GM23338 (cell line): ENCODE measurements at regions not wholly inside any gene's neighbourhood (a gene's known extent, or its start where the extent isn't known, plus 50 kb on each side); places are given as distances from the start of the nearest gene placed in this dataset.

ENCODE experiments used
- ATAC-seq: fragments of 200-7000 bp; cut with Tn5 transposase; 3 replicates; pipeline ENCODE4 v1.9.1; 2020
- DNase-seq: peaks from one replicate; pipeline ENCODE4 v3.0.0-alpha.2; 2015; ENCODE audit warnings: low spot score
- H2AFZ ChIP-seq: fragments of 200-600 bp; sonication (generic); 2 replicates; pipeline ENCODE4 v1.8.0; 2016; ENCODE audit warnings: antibody characterized with exemption, mild to moderate bottlenecking, moderate library complexity
- H3F3A ChIP-seq: fragments of 200-600 bp; sonication (generic); replicated peaks from 2 replicates; pipeline ENCODE4 v1.8.0; 2017; ENCODE audit warnings: antibody characterized with exemption, mixed run types, low read depth
- H3K27ac ChIP-seq: fragments of 200-600 bp; sonication (generic); 2 replicates; pipeline ENCODE4 v1.6.1; 2016; ENCODE audit warnings: low read depth
- H3K27me3 ChIP-seq: fragments of 200-600 bp; sonication (generic); 2 replicates; pipeline ENCODE4 v1.8.0; 2016; ENCODE audit warnings: mild to moderate bottlenecking, mixed run types, moderate library complexity; ENCODE audit not compliant: insufficient read depth
- H3K36me3 ChIP-seq: fragments of 200-600 bp; sonication (generic); 2 replicates; pipeline ENCODE4 v1.8.0; 2016; ENCODE audit warnings: mild to moderate bottlenecking; ENCODE audit not compliant: insufficient read depth
- H3K4me1 ChIP-seq: fragments of 200-600 bp; sonication (generic); 2 replicates; pipeline ENCODE4 v1.8.0; 2016; ENCODE audit warnings: mild to moderate bottlenecking, moderate library complexity; ENCODE audit not compliant: insufficient read depth
- H3K4me2 ChIP-seq: fragments of 200-600 bp; sonication (generic); 2 replicates; pipeline ENCODE4 v1.7.1; 2017; ENCODE audit warnings: mixed run types
- H3K4me3 ChIP-seq: fragments of 200-600 bp; sonication (generic); 2 replicates; pipeline ENCODE4 v1.6.1; 2016; ENCODE audit warnings: mixed run types
- H3K79me2 ChIP-seq: fragments of 200-600 bp; sonication (generic); replicated peaks from 2 replicates; pipeline ENCODE4 v1.8.0; 2017; ENCODE audit warnings: mild to moderate bottlenecking; ENCODE audit not compliant: insufficient read depth
- H3K9me2 ChIP-seq: fragments of 200-600 bp; sonication (generic); 2 replicates; pipeline ENCODE4 v1.8.0; 2017; ENCODE audit not compliant: insufficient read depth
- H4K20me1 ChIP-seq: fragments of 200-600 bp; sonication (generic); replicated peaks from 2 replicates; pipeline ENCODE4 v1.8.0; 2017; ENCODE audit warnings: mild to moderate bottlenecking; ENCODE audit not compliant: insufficient read depth
- H3K27ac Mint-ChIP-seq: 2 replicates; pipeline ENCODE4 v1.8.0; 2020; ENCODE audit warnings: inconsistent platforms, mild to moderate bottlenecking, moderate library complexity, mixed read lengths
- H3K27me3 Mint-ChIP-seq: 3 replicates; pipeline ENCODE4 v1.8.0; 2022; ENCODE audit warnings: low read depth, mild to moderate bottlenecking, moderate library complexity, mixed read lengths, inconsistent platforms; ENCODE audit not compliant: insufficient read depth, poor library complexity
- H3K36me3 Mint-ChIP-seq: 3 replicates; pipeline ENCODE4 v1.8.0; 2021; ENCODE audit warnings: low read depth, mild to moderate bottlenecking, inconsistent platforms, moderate library complexity, mixed read lengths
- H3K4me1 Mint-ChIP-seq: 3 replicates; pipeline ENCODE4 v1.8.0; 2020; ENCODE audit warnings: mild to moderate bottlenecking, inconsistent platforms, mixed read lengths
- H3K4me3 Mint-ChIP-seq: 3 replicates; pipeline ENCODE4 v1.8.0; 2021; ENCODE audit warnings: moderate library complexity, mild to moderate bottlenecking, inconsistent platforms, mixed read lengths
- H3K9me3 Mint-ChIP-seq: 3 replicates; pipeline ENCODE4 v1.8.0; 2020; ENCODE audit warnings: moderate library complexity, mild to moderate bottlenecking, inconsistent platforms, mixed read lengths
- CTCF ChIP-seq, 2 experiments: fragments of 200-600 bp in 1 of 2; sonication (generic) in 1 of 2; conservative IDR thresholded peaks; 2 replicates each; pipeline versions ENCODE4 v1.5.1 to v1.6.1; 2016 to 2017; ENCODE audit warnings: antibody characterized with exemption in 2 of 2, low read depth in 2 of 2, mild to moderate bottlenecking in 2 of 2, moderate library complexity in 1 of 2
- REST ChIP-seq: IDR thresholded peaks from one replicate; pipeline ENCODE4 v1.6.1; 2018; ENCODE audit warnings: antibody characterized with exemption; ENCODE audit not compliant: unreplicated experiment
- TF ChIP-seq, protein P1 (sequence below): fragments of 250-450 bp; sonication (Bioruptor Pico); IDR thresholded peaks from 2 replicates; pipeline ENCODE4 v1.5.0; 2020; ENCODE audit warnings: mild to moderate bottlenecking, moderate library complexity
- TF ChIP-seq, protein P2 (sequence below): IDR thresholded peaks from 2 replicates; pipeline ENCODE4 v1.6.1; 2016; ENCODE audit warnings: antibody characterized with exemption

GRCh38 chr20:48317578-48317977 is 510.2 kb downstream of the PREX1 start:
- ATAC-seq (no peak), DNase-seq (no peak)
- Histone ChIP-seq H3K9me2 (peaks cover 15% of the 10 kb centered on the region; the same call in 1 of the 2 replicates), H3K27ac (no peak overlapping the region), H3K4me1 (peaks cover 10% of the 10 kb centered on the region; the same call in 1 of the 2 replicates), H3K79me2 (no peaks in the 10 kb centered on the region), H4K20me1 (no peaks in the 10 kb centered on the region), H3K27me3 (no peaks in the 10 kb centered on the region), H3K4me3 (no peak overlapping the region), H3F3A (no peaks in the 10 kb centered on the region), H3K36me3 (no peaks in the 10 kb centered on the region), H2AFZ (no peak overlapping the region), H3K4me2 (no peak overlapping the region)
- H3K27ac Mint-ChIP-seq: no peak overlapping the region
- H3K36me3 Mint-ChIP-seq: no peaks in the 10 kb centered on the region
- no peak overlapping the region for H3K4me3 Mint-ChIP-seq
- TF ChIP-seq, protein P1, sequence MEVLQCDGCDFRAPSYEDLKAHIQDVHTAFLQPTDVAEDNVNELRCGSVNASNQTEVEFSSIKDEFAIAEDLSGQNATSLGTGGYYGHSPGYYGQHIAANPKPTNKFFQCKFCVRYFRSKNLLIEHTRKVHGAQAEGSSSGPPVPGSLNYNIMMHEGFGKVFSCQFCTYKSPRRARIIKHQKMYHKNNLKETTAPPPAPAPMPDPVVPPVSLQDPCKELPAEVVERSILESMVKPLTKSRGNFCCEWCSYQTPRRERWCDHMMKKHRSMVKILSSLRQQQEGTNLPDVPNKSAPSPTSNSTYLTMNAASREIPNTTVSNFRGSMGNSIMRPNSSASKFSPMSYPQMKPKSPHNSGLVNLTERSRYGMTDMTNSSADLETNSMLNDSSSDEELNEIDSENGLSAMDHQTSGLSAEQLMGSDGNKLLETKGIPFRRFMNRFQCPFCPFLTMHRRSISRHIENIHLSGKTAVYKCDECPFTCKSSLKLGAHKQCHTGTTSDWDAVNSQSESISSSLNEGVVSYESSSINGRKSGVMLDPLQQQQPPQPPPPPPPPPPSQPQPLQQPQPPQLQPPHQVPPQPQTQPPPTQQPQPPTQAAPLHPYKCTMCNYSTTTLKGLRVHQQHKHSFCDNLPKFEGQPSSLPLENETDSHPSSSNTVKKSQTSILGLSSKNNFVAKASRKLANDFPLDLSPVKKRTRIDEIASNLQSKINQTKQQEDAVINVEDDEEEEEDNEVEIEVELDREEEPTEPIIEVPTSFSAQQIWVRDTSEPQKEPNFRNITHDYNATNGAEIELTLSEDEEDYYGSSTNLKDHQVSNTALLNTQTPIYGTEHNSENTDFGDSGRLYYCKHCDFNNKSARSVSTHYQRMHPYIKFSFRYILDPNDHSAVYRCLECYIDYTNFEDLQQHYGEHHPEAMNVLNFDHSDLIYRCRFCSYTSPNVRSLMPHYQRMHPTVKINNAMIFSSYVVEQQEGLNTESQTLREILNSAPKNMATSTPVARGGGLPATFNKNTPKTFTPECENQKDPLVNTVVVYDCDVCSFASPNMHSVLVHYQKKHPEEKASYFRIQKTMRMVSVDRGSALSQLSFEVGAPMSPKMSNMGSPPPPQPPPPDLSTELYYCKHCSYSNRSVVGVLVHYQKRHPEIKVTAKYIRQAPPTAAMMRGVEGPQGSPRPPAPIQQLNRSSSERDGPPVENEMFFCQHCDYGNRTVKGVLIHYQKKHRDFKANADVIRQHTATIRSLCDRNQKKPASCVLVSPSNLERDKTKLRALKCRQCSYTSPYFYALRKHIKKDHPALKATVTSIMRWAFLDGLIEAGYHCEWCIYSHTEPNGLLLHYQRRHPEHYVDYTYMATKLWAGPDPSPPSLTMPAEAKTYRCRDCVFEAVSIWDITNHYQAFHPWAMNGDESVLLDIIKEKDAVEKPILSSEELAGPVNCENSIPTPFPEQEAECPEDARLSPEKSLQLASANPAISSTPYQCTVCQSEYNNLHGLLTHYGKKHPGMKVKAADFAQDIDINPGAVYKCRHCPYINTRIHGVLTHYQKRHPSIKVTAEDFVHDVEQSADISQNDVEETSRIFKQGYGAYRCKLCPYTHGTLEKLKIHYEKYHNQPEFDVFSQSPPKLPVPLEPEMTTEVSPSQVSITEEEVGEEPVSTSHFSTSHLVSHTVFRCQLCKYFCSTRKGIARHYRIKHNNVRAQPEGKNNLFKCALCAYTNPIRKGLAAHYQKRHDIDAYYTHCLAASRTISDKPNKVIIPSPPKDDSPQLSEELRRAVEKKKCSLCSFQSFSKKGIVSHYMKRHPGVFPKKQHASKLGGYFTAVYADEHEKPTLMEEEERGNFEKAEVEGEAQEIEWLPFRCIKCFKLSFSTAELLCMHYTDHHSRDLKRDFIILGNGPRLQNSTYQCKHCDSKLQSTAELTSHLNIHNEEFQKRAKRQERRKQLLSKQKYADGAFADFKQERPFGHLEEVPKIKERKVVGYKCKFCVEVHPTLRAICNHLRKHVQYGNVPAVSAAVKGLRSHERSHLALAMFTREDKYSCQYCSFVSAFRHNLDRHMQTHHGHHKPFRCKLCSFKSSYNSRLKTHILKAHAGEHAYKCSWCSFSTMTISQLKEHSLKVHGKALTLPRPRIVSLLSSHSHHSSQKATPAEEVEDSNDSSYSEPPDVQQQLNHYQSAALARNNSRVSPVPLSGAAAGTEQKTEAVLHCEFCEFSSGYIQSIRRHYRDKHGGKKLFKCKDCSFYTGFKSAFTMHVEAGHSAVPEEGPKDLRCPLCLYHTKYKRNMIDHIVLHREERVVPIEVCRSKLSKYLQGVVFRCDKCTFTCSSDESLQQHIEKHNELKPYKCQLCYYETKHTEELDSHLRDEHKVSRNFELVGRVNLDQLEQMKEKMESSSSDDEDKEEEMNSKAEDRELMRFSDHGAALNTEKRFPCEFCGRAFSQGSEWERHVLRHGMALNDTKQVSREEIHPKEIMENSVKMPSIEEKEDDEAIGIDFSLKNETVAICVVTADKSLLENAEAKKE (CRISPR knock-in tag): no peak
- TF ChIP-seq REST: no peak
- TF ChIP-seq, protein P2, sequence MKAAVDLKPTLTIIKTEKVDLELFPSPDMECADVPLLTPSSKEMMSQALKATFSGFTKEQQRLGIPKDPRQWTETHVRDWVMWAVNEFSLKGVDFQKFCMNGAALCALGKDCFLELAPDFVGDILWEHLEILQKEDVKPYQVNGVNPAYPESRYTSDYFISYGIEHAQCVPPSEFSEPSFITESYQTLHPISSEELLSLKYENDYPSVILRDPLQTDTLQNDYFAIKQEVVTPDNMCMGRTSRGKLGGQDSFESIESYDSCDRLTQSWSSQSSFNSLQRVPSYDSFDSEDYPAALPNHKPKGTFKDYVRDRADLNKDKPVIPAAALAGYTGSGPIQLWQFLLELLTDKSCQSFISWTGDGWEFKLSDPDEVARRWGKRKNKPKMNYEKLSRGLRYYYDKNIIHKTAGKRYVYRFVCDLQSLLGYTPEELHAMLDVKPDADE: no peak
- no peak for TF ChIP-seq CTCF (conservative IDR thresholded peaks at IDR 0.05; ENCODE audit: low read depth in 2 of 2)
- peaks cover 8% of the 10 kb centered on the region for H3K27me3 Mint-ChIP-seq
- H3K9me3 Mint-ChIP-seq: no peaks in the 10 kb centered on the region; the same call in 1 of the 3 replicates
- peaks cover 15% of the 10 kb centered on the region for H3K4me1 Mint-ChIP-seq
